Endothelial cell of umbilical vein (primary cell): ENCODE measurements at regions not wholly inside any gene's neighbourhood (a gene's known extent, or its start where the extent isn't known, plus 50 kb on each side); places are given as distances from the start of the nearest gene placed in this dataset.

Experiments
- BruUV-seq: library from RNA; stranded (reverse); fragments of 400-500 nt; replicated peaks from 2 replicates; lab custom pipeline; 2021; lab: Mats Ljungman, UMichigan
- CTCF ChIA-PET: fragments of 300-600, 350-600 bp; sonication (Branson Sonifier 250); formaldehyde crosslinking; loops from one replicate; lab custom pipeline; 2021; ENCODE audit warnings: antibody characterized with exemption, inconsistent platforms; lab: Charles Lee
- POLR2A ChIA-PET: fragments of 300-600, 350-600 bp; sonication (Branson Sonifier 250); formaldehyde crosslinking; loops from one replicate; lab custom pipeline; 2021; ENCODE audit warnings: antibody characterized with exemption, inconsistent platforms; lab: Charles Lee
- DNase-seq: peaks from one replicate; pipeline ENCODE4 v3.0.0-alpha.2; 2011; ENCODE audit warnings: low read depth, low spot score
- FAIRE-seq: peaks from 2 replicates; lab custom pipeline; 2011; peaks lifted over from hg19 to GRCh38; lab: Jason Lieb, UNC
- H2AFZ ChIP-seq: 2 replicates; pipeline ENCODE4 v1.6.0; 2012; ENCODE audit warnings: low read depth, low read length, control low read depth, inconsistent platforms
- H3K27ac ChIP-seq: 2 replicates; pipeline ENCODE4 v1.5.1; 2011; ENCODE audit warnings: low read depth, mild to moderate bottlenecking, control low read depth, low read length, moderate library complexity; ENCODE audit not compliant: insufficient read depth
- H3K27me3 ChIP-seq, 2 experiments: 2 replicates each; pipeline versions ENCODE4 v1.6.0 to v1.6.1; 2011; ENCODE audit warnings: low read length in 2 of 2, mixed read lengths in 1 of 2; ENCODE audit not compliant: control insufficient read depth in 2 of 2, insufficient read depth in 2 of 2
- H3K36me3 ChIP-seq, 2 experiments: 2 replicates in 1 of 2; 3 replicates in 1 of 2; pipeline ENCODE4 v1.5.1; 2011; ENCODE audit warnings: low read length in 2 of 2, mild to moderate bottlenecking in 1 of 2, moderate library complexity in 1 of 2; ENCODE audit not compliant: control insufficient read depth in 2 of 2, insufficient read depth in 2 of 2; ENCODE audit errors: extremely low read depth in 1 of 2
- H3K4me1 ChIP-seq: 3 replicates; pipeline ENCODE4 v1.5.1; 2011; ENCODE audit warnings: mild to moderate bottlenecking, low read length; ENCODE audit not compliant: control insufficient read depth, insufficient read depth; ENCODE audit errors: extremely low read depth
- H3K4me2 ChIP-seq: 2 replicates; pipeline ENCODE4 v1.6.1; 2011; ENCODE audit warnings: low read length, control low read depth, mixed read lengths; ENCODE audit not compliant: insufficient read depth
- H3K4me3 ChIP-seq, 3 experiments: fragments of 200-600 bp in 1 of 3; sonication (generic), shearing (Covaris generic) in 1 of 3; replicated peaks in 1 of 3; 2 replicates each; pipeline ENCODE4 v1.5.1; 2011 to 2016; ENCODE audit warnings: control low read depth in 3 of 3, low read length in 3 of 3, mild to moderate bottlenecking in 2 of 3, inconsistent platforms in 1 of 3, low read depth in 1 of 3, moderate library complexity in 1 of 3; ENCODE audit not compliant: insufficient read depth in 1 of 3
- H3K79me2 ChIP-seq: 2 replicates; pipeline ENCODE4 v1.6.0; 2012; ENCODE audit warnings: low read length, inconsistent platforms; ENCODE audit not compliant: control insufficient read depth, insufficient read depth
- H3K9ac ChIP-seq: replicated peaks from 2 replicates; pipeline ENCODE3; 2011; ENCODE audit warnings: low read length, control low read depth; ENCODE audit not compliant: insufficient read depth; ENCODE audit errors: extremely low read depth
- H3K9me1 ChIP-seq: replicated peaks from 3 replicates; pipeline ENCODE4 v1.6.0; 2011; ENCODE audit warnings: mild to moderate bottlenecking, low read length; ENCODE audit not compliant: control insufficient read depth, insufficient read depth; ENCODE audit errors: extremely low read depth
- H3K9me3 ChIP-seq: replicated peaks from 2 replicates; pipeline ENCODE4 v1.5.1; 2012; ENCODE audit warnings: low read length, inconsistent platforms; ENCODE audit not compliant: control insufficient read depth, insufficient read depth
- H4K20me1 ChIP-seq: replicated peaks from 2 replicates; pipeline ENCODE3; 2011; ENCODE audit warnings: mild to moderate bottlenecking, low read length; ENCODE audit not compliant: control insufficient read depth, insufficient read depth; ENCODE audit errors: extremely low read depth
- EZH2 ChIP-seq: IDR thresholded peaks from 2 replicates; pipeline ENCODE4 v1.6.1; 2012; ENCODE audit warnings: borderline replicate concordance, low read depth, mild to moderate bottlenecking, moderate library complexity, low read length, inconsistent platforms; ENCODE audit not compliant: severe bottlenecking
- FOS ChIP-seq: IDR thresholded peaks from 2 replicates; pipeline ENCODE4 v1.6.1; 2011; ENCODE audit warnings: mild to moderate bottlenecking, low read length, moderate library complexity, borderline replicate concordance; ENCODE audit not compliant: insufficient read depth
- GATA2 ChIP-seq: IDR thresholded peaks from 2 replicates; pipeline ENCODE4 v1.7.0; 2011; ENCODE audit warnings: low read depth, mild to moderate bottlenecking, moderate library complexity, mixed read lengths, low read length; ENCODE audit not compliant: insufficient read length, insufficient read depth
- JUN ChIP-seq: IDR thresholded peaks from 2 replicates; pipeline ENCODE4 v1.6.1; 2011; ENCODE audit warnings: borderline replicate concordance, low read depth; ENCODE audit not compliant: insufficient read length, insufficient read depth
- MAX ChIP-seq: IDR thresholded peaks from 2 replicates; pipeline ENCODE4 v1.6.1; 2011; ENCODE audit not compliant: insufficient read depth, insufficient read length
- MYC ChIP-seq: IDR thresholded peaks from one replicate; pipeline ENCODE4 v1.6.1; 2011; ENCODE audit warnings: mild to moderate bottlenecking, low read depth, low read length
- POLR2A ChIP-seq: IDR thresholded peaks from 2 replicates; pipeline ENCODE4 v1.6.1; 2012; ENCODE audit warnings: low read depth, mild to moderate bottlenecking, control low read depth, low read length
- POLR2AphosphoS5 ChIP-seq: IDR thresholded peaks from 2 replicates; pipeline ENCODE4 v1.6.1; 2012; ENCODE audit warnings: low read depth, mild to moderate bottlenecking, control low read depth, low read length, moderate library complexity; ENCODE audit not compliant: insufficient read depth
- dilution Hi-C: fragments of 300-500 bp; cut with MboI; formaldehyde crosslinking; loops from one replicate; pipeline ENCODE4 v1.15.0; 2019; ENCODE audit warnings: low sequenced_read_pairs; ENCODE audit not compliant: extremely low pct_ligation_motif_present
- intact Hi-C: fragments of 100-400 bp; cut with micrococcal nuclease; formaldehyde crosslinking; loops from one replicate; pipeline ENCODE4 v1.10.0; 2022
- TF ChIP-seq, protein P1 (sequence below), 2 donors: IDR thresholded peaks; 1 replicate in 1 of 2; 2 replicates in 1 of 2; pipeline ENCODE4 v1.5.1; 2011; ENCODE audit warnings: low read length in 2 of 2, mild to moderate bottlenecking in 2 of 2, moderate library complexity in 2 of 2, control low read depth in 1 of 2, inconsistent platforms in 1 of 2, low read depth in 1 of 2; ENCODE audit not compliant: insufficient read depth in 1 of 2; ENCODE audit errors: extremely low read depth in 1 of 2

- Histone ChIP-seq H3K27me3 (no peaks in the 10 kb centered on the region), H3K4me3 (no peak overlapping the region), H4K20me1 (no peaks in the 10 kb centered on the region), H3K4me1 (no peaks in the 10 kb centered on the region), H3K27ac (no peak overlapping the region), H3K36me3 (no peaks in the 10 kb centered on the region), H3K4me2 (no peak overlapping the region), H3K79me2 (no peaks in the 10 kb centered on the region), H3K9ac (no peak overlapping the region), H3K9me3 (peaks cover 1% of the 10 kb centered on the region), H3K9me1 (no peaks in the 10 kb centered on the region), H2AFZ (no peak overlapping the region)
- dilution Hi-C loops (no loop called here), intact Hi-C loops (no loop called here)
- ChIA-PET POLR2A (no interaction called here), CTCF (no interaction called here)
- no TSS peak for BruUV-seq
- FAIRE-seq (no peak), DNase-seq (no peak)
- TF ChIP-seq MYC (no peak), EZH2 (no peak), POLR2AphosphoS5 (no peak), FOS (no peak), POLR2A (no peak), JUN (no peak), MAX (no peak), GATA2 (no peak)
- TF ChIP-seq, protein P1, sequence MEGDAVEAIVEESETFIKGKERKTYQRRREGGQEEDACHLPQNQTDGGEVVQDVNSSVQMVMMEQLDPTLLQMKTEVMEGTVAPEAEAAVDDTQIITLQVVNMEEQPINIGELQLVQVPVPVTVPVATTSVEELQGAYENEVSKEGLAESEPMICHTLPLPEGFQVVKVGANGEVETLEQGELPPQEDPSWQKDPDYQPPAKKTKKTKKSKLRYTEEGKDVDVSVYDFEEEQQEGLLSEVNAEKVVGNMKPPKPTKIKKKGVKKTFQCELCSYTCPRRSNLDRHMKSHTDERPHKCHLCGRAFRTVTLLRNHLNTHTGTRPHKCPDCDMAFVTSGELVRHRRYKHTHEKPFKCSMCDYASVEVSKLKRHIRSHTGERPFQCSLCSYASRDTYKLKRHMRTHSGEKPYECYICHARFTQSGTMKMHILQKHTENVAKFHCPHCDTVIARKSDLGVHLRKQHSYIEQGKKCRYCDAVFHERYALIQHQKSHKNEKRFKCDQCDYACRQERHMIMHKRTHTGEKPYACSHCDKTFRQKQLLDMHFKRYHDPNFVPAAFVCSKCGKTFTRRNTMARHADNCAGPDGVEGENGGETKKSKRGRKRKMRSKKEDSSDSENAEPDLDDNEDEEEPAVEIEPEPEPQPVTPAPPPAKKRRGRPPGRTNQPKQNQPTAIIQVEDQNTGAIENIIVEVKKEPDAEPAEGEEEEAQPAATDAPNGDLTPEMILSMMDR (IDR thresholded peaks at IDR 0.05; ENCODE audit: extremely low read depth in 1 of 2, insufficient read depth in 1 of 2, low read depth in 1 of 2, low read length in 2 of 2) = no peak
Observed at GRCh38 chr3:67286586-67286985, 288.5 kb downstream of the KBTBD8 start.
